GM19372 (cell line): ENCODE measurements at regions not wholly inside any gene's neighbourhood (a gene's known extent, or its start where the extent isn't known, plus 50 kb on each side); places are given as distances from the start of the nearest gene placed in this dataset.
A peak's percentile ranks its signal among the peaks of the same experiment; 100 is the strongest.

Experiments
- ATAC-seq: cut with Tn5 transposase; IDR thresholded peaks from one replicate; pipeline ENCODE4 v1.9.1; 2021; ENCODE audit warnings: mild to moderate bottlenecking, low read depth, moderate library complexity; ENCODE audit not compliant: unreplicated experiment

DNA sequence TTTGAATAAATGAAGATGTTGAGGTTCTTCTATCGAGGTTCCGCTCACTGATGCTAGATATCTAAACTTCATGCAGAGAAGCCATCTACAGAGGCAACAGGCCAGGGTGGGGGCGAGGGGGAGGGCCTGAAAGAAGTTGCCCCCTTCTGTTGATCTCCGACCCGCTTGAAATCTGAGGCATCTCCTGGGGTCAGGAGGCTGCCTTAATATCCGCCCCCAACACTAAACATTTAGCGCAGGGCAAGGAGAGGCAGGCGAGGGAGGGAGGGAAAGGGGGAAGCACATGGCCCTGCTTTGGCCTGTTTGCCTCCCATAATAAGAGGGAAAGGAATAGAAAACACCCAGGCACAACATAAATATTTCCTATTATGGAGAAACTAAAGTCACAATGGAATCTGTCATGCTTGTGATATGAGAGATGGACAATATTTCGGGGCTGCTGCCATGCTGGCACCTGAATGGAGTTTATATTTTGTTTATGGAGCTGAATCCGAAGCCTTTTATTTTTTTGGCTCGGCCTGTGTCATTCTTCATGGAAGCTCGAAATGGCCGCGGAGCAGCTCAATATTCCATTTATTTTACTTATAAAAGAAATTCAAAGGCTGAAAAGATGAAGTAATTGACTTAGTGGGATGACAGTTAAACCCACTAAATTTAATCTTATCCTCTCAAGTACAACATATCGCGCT lies 221.1 kb downstream of the INSIG2 start:
- ATAC-seq = no peak

DNA sequence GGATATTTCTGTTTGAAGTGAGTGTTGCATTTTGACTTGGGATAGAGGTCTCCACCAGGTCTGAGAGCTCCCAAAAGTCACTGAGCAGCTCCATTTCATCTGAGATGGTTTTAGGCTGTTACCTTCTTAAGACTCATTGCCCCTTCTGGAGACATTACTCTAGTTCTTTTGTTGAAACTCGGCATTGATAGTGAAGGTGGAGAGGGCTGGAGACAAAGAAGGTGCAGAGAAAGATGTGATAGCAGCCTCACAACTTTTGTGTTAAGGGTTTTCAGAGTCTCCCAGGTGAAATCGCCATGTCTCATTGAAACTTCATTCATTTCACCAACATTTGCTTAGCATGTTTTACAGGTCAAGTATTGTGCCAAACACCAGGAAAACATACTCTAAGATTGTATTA lies 219.6 kb downstream of the INSIG2 start:
- ATAC-seq = no peak

GRCh38 chr2:118301248-118301647 lies 213.0 kb downstream of the INSIG2 start:
- no peak for ATAC-seq

GRCh38 chr2:118300832-118301231 lies 212.6 kb downstream of the INSIG2 start:
- no peak for ATAC-seq

DNA sequence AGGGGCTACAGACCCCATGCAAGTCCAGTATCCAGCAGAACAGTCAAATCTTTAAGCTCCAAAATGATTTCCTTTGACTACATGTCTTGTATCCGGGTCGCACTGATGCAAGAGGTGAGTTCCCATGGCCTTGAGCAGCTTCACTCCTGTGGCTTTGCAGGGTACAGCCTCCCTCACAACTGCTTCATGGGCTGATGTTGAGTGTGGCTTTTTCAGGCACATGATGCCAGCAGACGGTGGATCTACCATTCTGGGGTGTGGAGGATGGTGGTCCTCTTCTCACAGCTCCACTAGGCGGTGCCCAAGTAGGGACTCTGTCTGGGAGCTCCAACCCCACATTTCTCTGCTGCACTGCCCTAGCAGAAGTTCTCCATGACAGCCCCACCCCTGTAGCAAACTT lies 208.4 kb downstream of the INSIG2 start:
- no peak for ATAC-seq

DNA sequence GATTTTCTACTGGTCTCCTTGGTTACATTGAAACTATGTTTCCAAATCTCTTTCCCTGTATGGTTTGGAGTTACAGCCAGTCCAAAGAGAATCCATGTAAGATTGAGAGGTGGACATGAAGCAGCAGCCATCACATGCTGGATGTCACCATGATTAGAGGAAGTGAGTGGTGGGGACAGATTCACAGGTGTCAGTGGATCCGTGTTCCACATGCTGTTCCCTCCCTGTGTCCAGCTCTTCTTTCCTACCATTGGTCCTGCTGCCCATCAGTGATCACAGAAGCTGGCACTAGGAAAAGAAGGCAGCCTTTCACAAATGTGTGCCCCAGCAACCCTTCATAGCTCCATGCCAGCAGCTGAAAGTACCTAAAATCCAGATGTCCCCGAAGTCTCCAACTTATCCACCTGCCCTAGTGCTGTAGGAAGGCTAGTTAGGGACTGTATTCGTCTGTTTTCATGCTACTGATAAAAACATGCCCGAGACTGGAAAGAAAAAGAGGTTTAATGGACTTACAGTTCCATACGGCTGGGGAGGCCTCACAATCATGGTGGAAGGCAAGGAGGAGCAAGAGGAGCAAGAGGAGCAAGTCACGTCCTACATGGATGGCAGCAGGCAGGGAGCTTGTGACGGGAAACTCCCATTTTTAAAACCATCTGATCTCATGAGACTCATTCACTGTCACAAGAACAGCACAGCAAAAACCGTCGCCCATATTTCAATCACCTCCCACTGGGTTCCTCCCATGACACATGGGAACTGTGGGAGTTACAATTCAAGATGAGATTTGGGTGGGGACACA lies 207.5 kb downstream of the INSIG2 start:
- no peak for ATAC-seq

GRCh38 chr2:118294063-118294462 lies 205.8 kb downstream of the INSIG2 start:
- ATAC-seq = no peak

DNA sequence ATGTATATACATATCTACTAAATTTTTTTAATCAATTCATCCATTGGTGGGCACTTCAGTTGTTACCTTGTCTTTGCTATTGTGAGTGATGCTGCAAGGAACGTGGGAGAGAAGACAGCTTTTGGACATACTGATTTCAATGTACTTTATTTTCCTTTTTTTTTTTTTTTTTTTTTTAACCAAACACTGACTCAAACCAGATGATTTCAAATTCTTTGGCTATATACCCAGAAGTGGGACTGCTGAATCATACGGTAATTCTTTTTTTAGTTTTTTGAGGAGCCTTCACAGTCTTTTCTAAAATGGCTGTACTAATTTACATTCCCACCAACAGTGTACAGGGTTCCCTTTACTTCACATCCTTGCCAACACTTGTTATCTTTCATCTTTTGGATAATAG lies 204.7 kb downstream of the INSIG2 start:
- ATAC-seq = no peak

GRCh38 chr2:118291251-118291880 lies 203.1 kb downstream of the INSIG2 start:
- no peak for ATAC-seq

GRCh38 chr2:118290411-118291250 lies 202.4 kb downstream of the INSIG2 start:
- no peak for ATAC-seq

GRCh38 chr2:118279005-118279404 lies 190.7 kb downstream of the INSIG2 start:
- ATAC-seq = no peak

DNA sequence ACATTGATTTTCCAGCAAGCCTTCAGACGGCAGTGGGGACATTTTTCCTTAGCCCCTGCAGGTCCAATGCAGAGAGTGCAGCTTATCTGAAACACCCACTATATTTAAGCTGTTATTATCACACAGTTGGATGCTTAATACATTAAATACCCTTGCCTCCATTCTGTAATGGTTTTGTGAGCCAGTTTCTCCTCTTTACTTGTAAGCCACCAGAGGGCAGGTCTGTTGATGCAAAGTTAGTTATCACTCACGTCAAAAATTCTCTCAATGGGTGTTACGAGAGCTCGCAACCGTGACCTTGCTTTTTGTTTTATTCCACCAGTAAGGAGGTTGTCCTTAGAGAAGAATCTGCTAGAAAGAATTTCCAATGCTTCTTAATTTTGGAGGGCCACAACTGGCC lies 189.8 kb downstream of the INSIG2 start:
- ATAC-seq = no peak

DNA sequence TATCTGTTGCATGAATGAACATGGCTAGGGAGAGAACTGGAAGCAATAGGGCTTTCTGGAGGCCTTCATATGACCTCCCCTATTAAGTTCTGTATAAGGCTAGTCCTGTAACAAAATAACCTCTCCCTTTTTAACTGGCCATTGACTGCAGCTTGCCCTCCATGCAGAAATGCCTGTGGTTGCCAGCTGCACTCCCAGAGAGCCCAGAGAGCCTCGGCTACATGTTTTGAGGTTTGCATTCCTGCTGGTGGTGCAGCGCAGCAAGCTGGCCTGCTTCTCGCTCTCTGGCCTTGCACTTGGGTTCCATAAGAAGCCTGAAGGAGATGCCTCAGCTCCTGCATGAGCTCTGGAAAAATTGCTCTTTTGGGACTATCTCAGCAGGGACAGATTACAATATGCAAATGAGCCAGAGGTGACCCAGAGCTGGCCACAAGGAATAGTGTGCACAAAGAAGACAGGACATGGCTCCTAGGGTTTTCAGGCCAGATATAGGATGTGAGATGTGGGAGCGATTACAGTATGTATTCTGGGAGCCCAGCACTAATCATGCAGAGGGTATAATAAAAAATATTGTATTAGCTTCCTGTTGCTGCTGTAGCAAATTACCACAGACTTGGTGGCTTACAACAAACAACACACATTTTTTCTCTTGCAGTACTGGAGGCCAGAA lies 186.7 kb downstream of the INSIG2 start:
- ATAC-seq = no peak

DNA sequence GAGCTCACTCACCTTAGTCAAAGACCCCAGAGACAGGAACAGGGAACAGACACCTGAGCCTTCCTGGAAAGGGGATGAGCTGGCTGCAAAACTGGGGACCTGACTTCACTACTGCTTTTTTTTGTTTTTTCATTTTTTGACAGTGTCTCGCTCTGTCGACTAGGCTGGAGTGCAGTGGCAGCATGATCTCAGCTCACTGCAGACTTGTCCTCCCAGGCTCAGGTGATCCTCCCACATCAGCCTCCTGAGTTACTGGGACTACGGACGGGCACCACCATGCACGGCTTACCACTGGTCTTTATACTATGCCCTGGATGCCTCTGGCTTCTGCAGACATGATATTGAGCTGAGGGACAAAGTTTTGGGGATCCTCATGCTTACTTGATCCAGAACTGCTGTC lies 184.1 kb downstream of the INSIG2 start:
- no peak for ATAC-seq

DNA sequence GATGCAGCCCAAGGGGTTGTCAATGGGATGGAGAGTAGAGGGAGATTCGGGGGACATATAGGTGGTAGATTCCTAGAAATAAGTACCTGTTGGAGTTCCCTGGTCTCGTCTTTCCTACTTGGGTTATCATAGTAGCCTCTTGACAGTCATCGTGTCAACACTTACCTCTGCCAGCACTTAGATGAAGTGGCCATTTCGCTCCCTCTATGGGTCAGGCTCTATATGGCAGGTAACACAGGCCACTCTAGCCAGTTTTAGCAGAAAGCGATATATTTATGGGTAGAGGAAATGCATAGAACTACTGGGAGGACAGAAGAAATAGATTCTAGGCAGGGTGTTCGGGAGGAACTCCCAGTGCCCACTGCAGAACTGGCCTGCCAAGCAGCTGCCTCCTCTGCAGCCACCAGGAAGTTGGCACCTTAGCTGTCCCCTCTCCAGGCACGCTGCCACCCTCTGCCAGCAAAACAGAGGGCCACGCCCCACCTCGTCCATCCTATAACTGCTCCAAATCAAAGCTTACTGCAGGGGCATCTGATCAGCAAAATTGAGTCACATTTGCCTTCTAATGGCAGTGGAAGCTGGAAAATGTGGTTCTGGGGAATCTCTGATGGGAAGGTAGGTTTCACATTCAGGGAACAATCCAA lies 181.3 kb downstream of the INSIG2 start:
- peak; percentile 55 for ATAC-seq

DNA sequence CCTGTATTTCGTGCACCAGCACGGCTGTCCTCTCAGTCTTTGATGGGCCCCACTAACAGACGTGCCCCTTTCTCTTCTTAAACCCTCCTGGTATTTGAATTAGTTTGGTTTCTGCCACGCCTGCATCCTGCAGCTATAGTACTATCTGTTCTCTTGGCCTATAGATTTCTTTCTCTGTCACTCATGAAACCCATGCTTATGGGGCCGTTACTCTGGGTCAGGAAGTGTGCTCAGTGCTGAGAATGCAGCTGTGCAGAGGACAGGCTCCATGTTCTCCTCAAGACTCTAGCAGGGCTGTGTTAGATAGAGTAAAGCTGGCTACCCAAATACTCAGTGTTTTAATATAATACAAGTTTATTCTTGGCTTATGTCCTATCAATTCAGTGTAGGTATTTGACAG lies 180.0 kb downstream of the INSIG2 start:
- ATAC-seq = no peak

DNA sequence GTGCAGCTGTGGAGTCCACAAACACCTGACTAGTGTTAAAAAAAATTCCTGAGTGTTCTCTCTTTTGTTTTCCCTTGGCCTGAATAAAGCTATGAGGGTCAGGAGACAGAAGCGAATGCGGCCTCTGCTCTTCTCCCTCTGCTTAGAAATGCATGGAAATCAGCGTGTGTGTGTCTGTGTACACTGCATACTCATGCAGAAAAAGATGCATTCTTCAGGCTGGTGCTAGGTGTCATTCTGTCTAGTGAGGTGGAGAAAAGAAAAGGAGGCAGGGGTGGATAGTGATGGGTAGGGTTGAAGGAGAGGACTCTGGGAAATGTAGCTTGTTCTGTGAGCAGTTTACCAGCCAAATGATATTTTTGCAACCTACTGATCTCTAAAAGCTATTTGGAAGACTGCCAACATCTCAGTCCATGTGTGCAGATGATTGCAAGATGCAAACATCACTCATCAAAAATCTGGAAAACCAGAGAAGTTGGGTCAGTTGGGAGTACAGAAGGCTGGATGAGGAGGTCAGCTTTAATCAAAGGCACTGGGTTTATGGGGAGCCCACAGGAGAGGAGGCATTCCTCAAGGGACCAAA lies 177.7 kb downstream of the INSIG2 start:
- no peak for ATAC-seq

DNA sequence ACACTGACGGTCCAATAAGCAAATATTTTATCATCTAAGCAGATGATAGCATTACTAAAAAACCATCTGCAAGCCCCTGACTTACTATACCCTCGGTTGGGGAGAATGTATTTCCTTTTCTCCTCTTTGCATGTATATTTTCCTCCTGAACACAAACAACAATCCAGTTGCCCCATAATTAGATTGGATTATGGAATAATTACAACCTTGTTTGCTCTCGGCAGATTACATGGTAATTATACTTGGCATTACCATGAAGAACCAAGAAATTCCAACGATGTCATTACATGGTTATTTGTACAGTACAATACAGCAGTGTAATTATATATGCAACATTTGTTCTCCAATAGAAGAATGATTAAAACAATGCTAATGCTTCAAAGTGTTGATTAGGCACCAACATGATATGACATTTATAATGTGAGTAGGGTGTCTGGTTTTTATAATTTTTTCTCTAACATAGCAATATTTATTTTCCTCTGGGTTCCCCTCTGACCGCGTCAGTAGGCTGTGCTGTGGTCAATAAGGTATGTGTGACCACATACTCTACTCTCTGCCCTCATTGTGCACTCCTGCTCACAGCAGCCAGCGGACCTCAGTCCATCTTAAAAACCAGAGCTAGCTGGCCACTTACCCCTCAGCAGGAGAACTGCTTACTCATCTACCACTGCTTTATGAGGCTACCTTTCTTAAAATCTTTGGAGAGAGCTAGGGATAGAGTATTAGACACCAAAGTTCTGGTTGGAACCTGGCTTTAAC lies 176.1 kb downstream of the INSIG2 start:
- no peak for ATAC-seq

DNA sequence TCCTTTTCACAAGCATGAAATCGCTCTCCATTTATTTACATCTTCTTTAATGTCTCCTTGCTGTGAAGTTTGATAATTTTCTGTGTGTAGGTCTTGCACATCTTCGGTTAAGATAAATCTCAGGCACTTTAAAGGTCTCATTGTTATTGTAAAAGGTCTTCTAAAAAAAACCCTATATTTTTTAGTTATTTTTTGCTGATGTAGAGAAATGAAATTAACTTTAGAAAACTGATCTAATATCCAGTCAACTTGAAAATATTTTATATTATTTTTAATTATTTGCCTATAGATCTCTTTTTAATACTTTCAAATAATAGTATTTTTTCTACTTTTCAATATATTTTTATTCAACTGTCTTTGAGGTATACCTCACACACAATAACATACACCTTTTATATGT lies 169.4 kb downstream of the INSIG2 start:
- no peak for ATAC-seq
